Keratinocyte (primary cell): ENCODE measurements at regions not wholly inside any gene's neighbourhood (a gene's known extent, or its start where the extent isn't known, plus 50 kb on each side); places are given as distances from the start of the nearest gene placed in this dataset.

Source experiments
- CTCF ChIP-seq, 3 experiments: IDR thresholded peaks in 1 of 3; conservative IDR thresholded peaks in 1 of 3; optimal IDR thresholded peaks in 1 of 3; 2 replicates in 2 of 3; 3 replicates in 1 of 3; pipeline versions ENCODE3 to v1.5.1; 2011; ENCODE audit warnings: low read length in 3 of 3, mild to moderate bottlenecking in 3 of 3, moderate library complexity in 2 of 3, control low read depth in 1 of 3, inconsistent platforms in 1 of 3; ENCODE audit not compliant: insufficient read depth in 2 of 3; ENCODE audit errors: extremely low read depth in 1 of 3
- EZH2 ChIP-seq: IDR thresholded peaks from one replicate; pipeline ENCODE4 v1.6.1; 2012; ENCODE audit warnings: inconsistent platforms, mild to moderate bottlenecking, low read length, moderate library complexity

- no peak for TF ChIP-seq CTCF (optimal IDR thresholded peaks at IDR 0.05 in 1 of 3, IDR thresholded peaks at IDR 0.05 in 1 of 3, conservative IDR thresholded peaks at IDR 0.05 in 1 of 3; ENCODE audit: extremely low read depth in 1 of 3, insufficient read depth in 2 of 3, low read length in 3 of 3)
- TF ChIP-seq EZH2: no peak
Measured at GRCh38 chr4:156439576-156440200, 486.0 kb upstream of the CTSO start.
